ENCODE measurements at regions not wholly inside any gene's neighbourhood (a gene's known extent, or its start where the extent isn't known, plus 50 kb on each side); places are given as distances from the start of the nearest gene placed in this dataset.

DNA sequence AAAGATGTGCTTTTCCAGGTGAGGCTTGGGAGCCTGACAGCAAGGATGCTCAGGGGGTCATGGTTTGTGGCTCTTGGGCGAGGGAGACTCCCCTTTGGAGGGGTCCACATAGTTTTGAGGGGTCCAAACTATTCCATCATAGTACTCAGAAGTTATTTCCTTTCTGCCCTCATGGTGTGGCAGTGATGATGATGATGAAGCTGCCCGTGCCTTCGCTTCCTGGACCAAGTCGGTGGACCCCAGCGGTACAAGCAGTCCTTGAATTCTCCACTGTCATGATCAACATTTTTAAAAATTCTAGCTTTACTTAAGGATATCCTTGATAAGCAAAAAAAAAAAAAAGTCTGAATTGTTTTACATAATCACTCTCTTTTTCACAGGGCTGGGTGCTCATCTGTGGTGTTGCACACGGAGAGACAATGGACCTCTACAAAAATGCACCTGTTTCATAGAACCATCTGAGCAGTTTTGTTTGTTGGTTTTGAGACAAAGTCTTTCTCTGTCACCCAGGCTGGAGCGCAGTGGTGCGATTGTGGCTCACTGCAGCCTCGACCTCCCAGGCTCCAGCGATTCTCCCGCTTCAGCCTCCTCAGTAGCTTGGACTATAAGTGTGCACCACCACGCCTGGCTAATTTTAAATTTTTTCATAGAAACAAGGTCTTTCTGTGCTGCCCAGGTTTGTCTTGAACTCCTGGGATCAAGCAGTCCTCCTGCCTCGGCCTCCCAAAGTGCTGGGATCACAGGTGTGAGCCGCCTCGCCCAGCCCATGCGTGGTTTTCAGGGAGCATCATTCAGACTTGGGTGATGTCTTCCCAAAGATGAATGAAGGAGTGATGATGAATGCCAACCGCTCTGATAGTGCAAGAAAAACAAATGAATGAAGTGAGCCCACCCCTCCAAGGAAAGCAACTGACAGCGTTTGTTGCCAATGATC is 271.4 kb upstream of the HDAC4 start (continued):
- TF ChIP-seq KLF1 (tag; IDR thresholded peaks at IDR 0.05) (no peak), ZNF436 (CRISPR knock-in tag; IDR thresholded peaks at IDR 0.05) (no peak), ZNF695 (CRISPR knock-in tag; IDR thresholded peaks at IDR 0.05) (no peak), MBD2 (IDR thresholded peaks at IDR 0.05; ENCODE audit: borderline replicate concordance, low read depth) (no peak), ZNF518B (CRISPR knock-in tag; IDR thresholded peaks at IDR 0.05) (no peak)

DNA sequence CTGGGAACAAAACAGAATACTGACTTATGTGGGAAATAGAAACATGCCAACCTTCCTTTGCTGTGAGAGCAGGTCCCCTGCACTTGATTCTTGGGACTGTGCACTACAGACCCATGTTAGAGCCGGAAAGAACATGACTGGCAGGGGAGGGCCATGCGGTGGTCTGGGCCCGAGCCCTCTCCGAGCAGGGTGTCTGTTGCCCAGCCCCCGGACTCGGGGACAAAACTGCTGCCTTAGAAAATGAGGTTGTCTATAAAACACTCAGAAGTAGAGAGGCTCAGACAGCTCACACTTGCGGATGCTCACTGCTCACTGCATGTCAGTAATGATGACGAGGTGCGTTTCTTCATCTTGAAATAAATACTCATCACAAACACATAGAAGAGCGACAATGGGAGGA is 270.7 kb upstream of the HDAC4 start:
- in situ Hi-C loops (cut with MboI) (no loop called here), intact Hi-C loops (cut with micrococcal nuclease) (no loop called here)
- no peaks in the 10 kb centered on the region for H3K9me3 ChIP-seq (replicated peaks; ENCODE audit: control insufficient read depth, insufficient read depth, low read depth, low read length)
- H4K20me1 ChIP-seq (replicated peaks; ENCODE audit: control insufficient read depth, insufficient read depth, low read length): no peaks in the 10 kb centered on the region
- BruUV-seq (replicated peaks): no TSS peak
- POLR2A ChIA-PET: no interaction called here
- H3K79me2 ChIP-seq (ENCODE audit: control insufficient read depth, insufficient read depth, low read length): no peaks in the 10 kb centered on the region
- H2AFZ ChIP-seq (ENCODE audit: low read depth, low read length): no peak overlapping the region
- H3K4me3 ChIP-seq: no peak overlapping the region
- 2% methylated on average over 10 of the region's 10 CpGs for WGBS (ENCODE audit: insufficient coverage, low coverage, missing lambda C conversion rate)
- DNase-seq (ENCODE audit: extremely low read depth in 1 of 4, low spot score in 3 of 4): no peak
- no peak for FAIRE-seq
- H3K9me1 ChIP-seq (ENCODE audit: control insufficient read depth, insufficient read depth, low read length): no peaks in the 10 kb centered on the region
- no peaks in the 10 kb centered on the region for H3K4me1 ChIP-seq (replicated peaks in 1 of 2; ENCODE audit: control insufficient read depth in 2 of 2, insufficient read depth in 2 of 2, low read length in 2 of 2)
- no peaks in the 10 kb centered on the region for H3K36me3 ChIP-seq (ENCODE audit: control insufficient read depth, insufficient read depth, low read length)
- H3K9ac ChIP-seq (ENCODE audit: insufficient read depth in 1 of 2, low read depth in 2 of 2, low read length in 2 of 2): no peak overlapping the region
- no peak overlapping the region for H3K4me2 ChIP-seq (ENCODE audit: insufficient read depth, low read length)
- CTCF ChIA-PET (ENCODE audit: low intra/inter-chr PET ratio): no interaction called here
- no peak for ATAC-seq
- H3K27me3 ChIP-seq (ENCODE audit: control insufficient read depth in 2 of 2, insufficient read depth in 2 of 2, low read length in 2 of 2): peaks cover 0 to 47% of the 10 kb centered on the region in 2 experiments; a peak in 3 of 5 replicates
- no peak overlapping the region for H3K27ac ChIP-seq (ENCODE audit: extremely low read depth, low read depth, low read length)
- TF ChIP-seq, protein P1, sequence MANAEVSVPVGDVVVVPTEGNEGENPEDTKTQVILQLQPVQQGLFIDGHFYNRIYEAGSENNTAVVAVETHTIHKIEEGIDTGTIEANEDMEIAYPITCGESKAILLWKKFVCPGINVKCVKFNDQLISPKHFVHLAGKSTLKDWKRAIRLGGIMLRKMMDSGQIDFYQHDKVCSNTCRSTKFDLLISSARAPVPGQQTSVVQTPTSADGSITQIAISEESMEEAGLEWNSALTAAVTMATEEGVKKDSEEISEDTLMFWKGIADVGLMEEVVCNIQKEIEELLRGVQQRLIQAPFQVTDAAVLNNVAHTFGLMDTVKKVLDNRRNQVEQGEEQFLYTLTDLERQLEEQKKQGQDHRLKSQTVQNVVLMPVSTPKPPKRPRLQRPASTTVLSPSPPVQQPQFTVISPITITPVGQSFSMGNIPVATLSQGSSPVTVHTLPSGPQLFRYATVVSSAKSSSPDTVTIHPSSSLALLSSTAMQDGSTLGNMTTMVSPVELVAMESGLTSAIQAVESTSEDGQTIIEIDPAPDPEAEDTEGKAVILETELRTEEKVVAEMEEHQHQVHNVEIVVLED (CRISPR knock-in tag; IDR thresholded peaks at IDR 0.05): no peak
- TF ChIP-seq MLX (CRISPR knock-in tag; conservative IDR thresholded peaks at IDR 0.05): no peak
- no peak for TF ChIP-seq ZNF512 (tag; IDR thresholded peaks at IDR 0.05)
- TF ChIP-seq ZNF695 (CRISPR knock-in tag; IDR thresholded peaks at IDR 0.05): no peak
- TF ChIP-seq ZNF717 (CRISPR knock-in tag; IDR thresholded peaks at IDR 0.05): no peak
- TF ChIP-seq GABPB1 (CRISPR knock-in tag; IDR thresholded peaks at IDR 0.05): no peak
- TF ChIP-seq ZZZ3 (IDR thresholded peaks at IDR 0.05): no peak
- no peak for TF ChIP-seq ELF2 (CRISPR knock-in tag; IDR thresholded peaks at IDR 0.05)
